ENCODE measurements at regions not wholly inside any gene's neighbourhood (a gene's known extent, or its start where the extent isn't known, plus 50 kb on each side); places are given as distances from the start of the nearest gene placed in this dataset.

DNA sequence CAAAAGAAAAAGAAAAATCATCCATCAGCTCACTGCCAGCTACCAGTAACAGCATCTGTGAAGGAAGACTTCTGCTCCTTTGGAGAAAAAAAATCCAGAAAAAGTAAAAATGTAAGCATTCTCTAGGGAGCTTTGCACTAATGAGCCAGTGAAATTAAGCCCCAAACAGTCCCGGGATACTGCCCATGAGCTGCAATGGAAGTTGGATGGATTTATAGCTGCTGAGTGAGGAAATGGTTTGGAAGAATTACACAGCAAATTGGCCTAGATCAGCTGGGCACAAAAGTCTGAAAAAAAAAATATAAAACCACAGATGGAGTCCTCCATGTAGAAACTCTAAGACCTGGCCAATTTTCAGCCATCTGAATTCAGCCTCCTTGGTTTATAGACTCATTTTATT, 462.9 kb upstream of the USP15 start:
- TF ChIP-seq, protein P1, sequence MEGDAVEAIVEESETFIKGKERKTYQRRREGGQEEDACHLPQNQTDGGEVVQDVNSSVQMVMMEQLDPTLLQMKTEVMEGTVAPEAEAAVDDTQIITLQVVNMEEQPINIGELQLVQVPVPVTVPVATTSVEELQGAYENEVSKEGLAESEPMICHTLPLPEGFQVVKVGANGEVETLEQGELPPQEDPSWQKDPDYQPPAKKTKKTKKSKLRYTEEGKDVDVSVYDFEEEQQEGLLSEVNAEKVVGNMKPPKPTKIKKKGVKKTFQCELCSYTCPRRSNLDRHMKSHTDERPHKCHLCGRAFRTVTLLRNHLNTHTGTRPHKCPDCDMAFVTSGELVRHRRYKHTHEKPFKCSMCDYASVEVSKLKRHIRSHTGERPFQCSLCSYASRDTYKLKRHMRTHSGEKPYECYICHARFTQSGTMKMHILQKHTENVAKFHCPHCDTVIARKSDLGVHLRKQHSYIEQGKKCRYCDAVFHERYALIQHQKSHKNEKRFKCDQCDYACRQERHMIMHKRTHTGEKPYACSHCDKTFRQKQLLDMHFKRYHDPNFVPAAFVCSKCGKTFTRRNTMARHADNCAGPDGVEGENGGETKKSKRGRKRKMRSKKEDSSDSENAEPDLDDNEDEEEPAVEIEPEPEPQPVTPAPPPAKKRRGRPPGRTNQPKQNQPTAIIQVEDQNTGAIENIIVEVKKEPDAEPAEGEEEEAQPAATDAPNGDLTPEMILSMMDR (IDR thresholded peaks at IDR 0.05) = no peak
- no peak overlapping the region for H3K27ac ChIP-seq

DNA sequence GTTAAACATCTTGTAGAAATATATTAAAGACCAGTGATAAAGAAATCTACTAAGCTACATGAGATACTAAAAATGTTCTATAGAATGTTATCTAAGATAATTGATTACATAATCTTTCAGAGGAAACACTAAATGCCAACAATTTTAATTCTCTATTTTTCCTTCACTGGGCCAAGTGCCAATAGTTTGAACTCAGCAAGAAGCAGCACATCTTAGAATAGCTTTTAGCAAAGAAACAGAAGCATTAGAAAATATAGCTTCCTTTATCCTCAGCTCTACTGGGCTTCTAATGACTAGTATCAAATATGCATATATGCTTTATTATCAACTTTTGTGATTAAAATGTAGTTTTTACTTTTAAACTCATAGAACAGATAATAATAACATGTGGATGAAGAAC, 461.4 kb upstream of the USP15 start:
- Histone ChIP-seq H3K27me3 (replicated peaks; ENCODE audit: insufficient read depth) (no peaks in the 10 kb centered on the region), H3K9me3 (no peaks in the 10 kb centered on the region), H3K36me3 (no peaks in the 10 kb centered on the region), H3K27ac (no peak overlapping the region), H3K4me1 (ENCODE audit: control insufficient read depth in 1 of 2, low read depth in 2 of 2) (peaks cover 0 to 9% of the 10 kb centered on the region in 2 donors), H3K4me3 (no peak overlapping the region)
- no peak for DNase-seq (ENCODE audit: low spot score)
- TF ChIP-seq, protein P1 (IDR thresholded peaks at IDR 0.05) = no peak
- ATAC-seq (ENCODE audit: insufficient number of reproducible peaks, low FRiP score, low read depth) = no peak

More for the DNA sequence above, 462.9 kb upstream of the USP15 start:
- Histone ChIP-seq H3K9me3 (no peaks in the 10 kb centered on the region), H3K4me1 (ENCODE audit: control insufficient read depth in 1 of 2, low read depth in 2 of 2) (peaks cover 0 to 9% of the 10 kb centered on the region in 2 donors), H3K27me3 (replicated peaks; ENCODE audit: insufficient read depth) (no peaks in the 10 kb centered on the region), H3K36me3 (no peaks in the 10 kb centered on the region), H3K4me3 (peak overlapping the region; percentile 29)
- ATAC-seq (ENCODE audit: insufficient number of reproducible peaks, low FRiP score, low read depth) (no peak), DNase-seq (ENCODE audit: low spot score) (no peak)

DNA sequence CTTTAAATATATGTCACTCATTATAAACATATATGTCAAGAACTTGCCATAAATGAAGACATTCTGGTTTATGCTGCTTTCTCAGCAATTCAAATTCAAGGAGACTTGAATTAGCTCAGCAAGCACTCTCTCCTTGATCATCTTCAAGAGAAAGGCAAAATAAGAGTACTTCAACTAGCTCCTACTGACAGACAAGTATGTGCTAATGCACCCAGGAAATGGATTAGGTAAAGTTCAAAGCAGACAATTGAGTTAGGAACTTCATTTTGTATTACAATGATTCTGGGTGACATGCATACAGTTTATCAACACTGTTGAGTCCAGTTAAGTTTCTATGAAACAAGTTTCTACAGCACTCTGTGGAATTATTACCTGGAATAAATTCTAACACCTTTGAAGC, 455.9 kb upstream of the USP15 start:
- H3K4me3 ChIP-seq = no peak overlapping the region
- no peak overlapping the region for H3K27ac ChIP-seq
- TF ChIP-seq, protein P1 (IDR thresholded peaks at IDR 0.05) = no peak
- no peak for DNase-seq (ENCODE audit: low spot score)
- H3K9me3 ChIP-seq = no peaks in the 10 kb centered on the region
- H3K27me3 ChIP-seq (replicated peaks; ENCODE audit: insufficient read depth) = no peaks in the 10 kb centered on the region
- ATAC-seq (ENCODE audit: insufficient number of reproducible peaks, low FRiP score, low read depth) = no peak
- H3K36me3 ChIP-seq = no peaks in the 10 kb centered on the region
- peaks cover 0 to 1% of the 10 kb centered on the region in 2 donors for H3K4me1 ChIP-seq (ENCODE audit: control insufficient read depth in 1 of 2, low read depth in 2 of 2)

DNA sequence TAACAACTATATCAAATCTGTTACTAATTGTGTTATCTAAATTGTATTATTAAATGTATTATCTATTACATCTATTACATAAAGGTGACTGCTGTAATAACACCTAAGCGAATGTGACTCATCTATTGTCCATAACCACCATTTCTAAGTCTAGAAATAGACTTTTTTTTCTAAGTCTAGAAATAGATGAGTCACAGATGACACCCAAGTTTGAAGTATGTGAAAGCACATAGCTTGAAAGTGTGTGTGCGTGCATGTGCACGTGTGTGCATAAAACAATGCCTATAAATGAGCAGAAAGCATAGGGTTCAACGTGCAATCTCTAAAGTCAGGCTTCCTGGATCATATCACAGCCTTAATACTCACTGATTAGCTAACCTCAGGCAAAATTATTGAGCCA, 451.3 kb upstream of the USP15 start:
- ATAC-seq (ENCODE audit: insufficient number of reproducible peaks, low FRiP score, low read depth) (no peak), DNase-seq (ENCODE audit: low spot score) (no peak)
- Histone ChIP-seq H3K27ac (no peak overlapping the region), H3K27me3 (replicated peaks; ENCODE audit: insufficient read depth) (no peaks in the 10 kb centered on the region), H3K4me1 (ENCODE audit: control insufficient read depth in 1 of 2, low read depth in 2 of 2) (no peaks in the 10 kb centered on the region), H3K9me3 (no peaks in the 10 kb centered on the region), H3K36me3 (no peaks in the 10 kb centered on the region), H3K4me3 (no peak overlapping the region)
- TF ChIP-seq, protein P1 (IDR thresholded peaks at IDR 0.05) = no peak

DNA sequence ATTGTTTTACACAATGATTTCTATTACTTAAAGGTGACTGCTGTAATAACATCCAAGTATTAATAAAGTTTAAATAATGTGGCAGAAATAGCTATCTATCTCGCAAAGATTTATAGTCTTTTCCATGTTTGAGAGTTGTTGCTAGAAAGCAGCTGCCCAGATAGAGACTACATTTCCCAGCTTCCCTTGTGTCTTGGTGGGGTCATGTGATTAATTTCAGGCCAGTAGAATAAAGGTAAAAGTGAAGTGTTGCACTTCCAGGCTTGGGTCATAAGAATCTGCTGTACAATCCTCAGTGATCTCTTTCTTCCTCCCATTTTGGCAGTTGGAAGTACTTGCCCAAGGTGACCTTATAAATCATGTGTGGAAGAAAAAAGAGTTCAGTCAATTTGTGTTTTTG, 449.7 kb upstream of the USP15 start:
- Histone ChIP-seq H3K4me1 (ENCODE audit: control insufficient read depth in 1 of 2, low read depth in 2 of 2) (no peaks in the 10 kb centered on the region), H3K27me3 (replicated peaks; ENCODE audit: insufficient read depth) (no peaks in the 10 kb centered on the region), H3K4me3 (no peak overlapping the region), H3K36me3 (no peaks in the 10 kb centered on the region), H3K27ac (no peak overlapping the region), H3K9me3 (no peaks in the 10 kb centered on the region)
- DNase-seq (ENCODE audit: low spot score) = no peak
- ATAC-seq (ENCODE audit: insufficient number of reproducible peaks, low FRiP score, low read depth) = no peak
- TF ChIP-seq, protein P1 (IDR thresholded peaks at IDR 0.05) = no peak

Measured in thoracic aorta (tissue), 2 donors.